ENCODE measurements at regions not wholly inside any gene's neighbourhood (a gene's known extent, or its start where the extent isn't known, plus 50 kb on each side); places are given as distances from the start of the nearest gene placed in this dataset.

DNA sequence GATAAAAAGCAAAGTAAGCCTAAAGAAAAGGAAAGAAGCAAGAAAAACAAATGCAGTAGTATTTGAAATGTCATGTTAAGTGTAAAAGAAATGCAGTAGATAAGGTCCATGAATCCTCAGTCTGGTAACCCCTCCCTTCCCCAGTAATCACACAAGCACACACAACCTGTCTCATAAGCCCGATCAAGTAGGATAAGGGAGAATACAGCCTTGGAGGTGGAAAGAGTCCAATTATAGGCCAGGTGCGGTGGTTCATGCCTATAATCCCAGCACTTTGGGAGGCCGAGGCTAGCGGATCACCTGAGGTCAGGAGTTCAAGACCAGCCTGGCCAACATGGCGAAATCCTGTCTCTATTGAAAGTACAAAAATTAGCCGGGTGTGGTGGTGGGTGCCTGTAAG, 117.9 kb downstream of the GADD45G start:
- no peak for DNase-seq (ENCODE audit: low read depth)

DNA sequence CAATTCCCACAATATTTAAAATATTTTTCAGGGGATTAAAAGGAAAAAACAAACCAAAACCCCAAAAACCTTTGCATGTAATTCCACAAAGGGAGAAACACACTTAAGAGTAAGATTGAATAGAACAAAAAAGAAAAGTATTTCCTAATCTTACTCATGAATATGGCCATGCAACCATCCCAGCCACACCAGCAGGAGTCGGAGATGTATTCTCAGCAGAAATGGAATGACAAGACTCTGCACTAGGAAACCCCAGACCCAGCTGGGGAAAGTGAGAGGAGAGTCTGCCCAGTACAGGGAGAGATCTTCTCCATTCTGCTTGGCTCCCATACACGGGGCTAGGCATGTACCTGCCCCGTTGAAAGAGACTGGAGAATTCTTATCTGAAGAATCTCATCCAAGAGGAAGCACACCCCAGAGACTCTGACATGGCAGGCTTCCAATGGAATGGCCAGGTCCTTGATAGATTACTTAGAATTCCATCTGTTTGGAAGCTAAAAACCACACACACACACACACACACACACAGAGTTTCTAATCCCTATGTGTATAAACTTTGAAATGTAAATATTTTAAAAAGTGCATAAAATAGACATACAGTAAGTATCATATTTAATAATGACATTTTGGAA, 118.8 kb downstream of the GADD45G start:
- no peak for DNase-seq (ENCODE audit: low read depth)

DNA sequence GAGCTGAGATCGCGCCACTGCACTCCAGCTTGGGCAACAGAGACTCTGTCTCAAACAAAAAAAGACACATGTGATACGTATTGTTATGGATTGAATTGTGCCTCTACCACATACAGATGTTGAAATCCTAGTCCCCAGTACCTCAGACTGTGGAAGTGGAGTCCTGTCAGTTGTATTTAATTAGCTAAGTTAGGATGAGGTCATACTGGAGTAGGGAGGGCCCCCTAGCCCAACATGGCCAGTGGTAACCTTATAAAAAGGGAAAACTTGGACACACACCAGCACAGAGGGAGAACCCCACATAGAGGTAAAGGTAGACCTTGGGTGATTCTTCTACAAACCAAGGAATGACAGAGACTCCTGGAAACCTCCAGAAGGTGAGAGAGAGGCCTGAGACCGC, 119.8 kb downstream of the GADD45G start:
- DNase-seq (ENCODE audit: low read depth) = no peak

DNA sequence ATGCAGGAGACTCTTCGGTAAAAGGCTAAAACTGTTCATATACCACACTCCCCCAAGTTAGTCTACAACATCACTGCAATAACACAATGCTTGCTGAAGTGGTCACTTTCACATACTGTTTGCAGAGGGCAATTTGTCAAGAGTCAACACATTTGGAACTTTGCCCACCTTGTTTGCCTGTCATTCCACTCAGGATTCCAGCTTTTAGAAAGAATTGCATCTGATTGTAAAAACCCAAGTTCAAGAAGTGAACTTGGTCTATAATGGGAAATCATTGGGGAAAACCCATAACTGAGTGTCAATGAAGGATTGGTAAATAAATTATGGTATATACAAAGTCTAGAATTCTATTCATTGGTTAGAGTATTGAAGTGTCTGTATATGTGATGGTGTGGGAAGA, 120.5 kb downstream of the GADD45G start:
- DNase-seq (ENCODE audit: low read depth) = no peak

DNA sequence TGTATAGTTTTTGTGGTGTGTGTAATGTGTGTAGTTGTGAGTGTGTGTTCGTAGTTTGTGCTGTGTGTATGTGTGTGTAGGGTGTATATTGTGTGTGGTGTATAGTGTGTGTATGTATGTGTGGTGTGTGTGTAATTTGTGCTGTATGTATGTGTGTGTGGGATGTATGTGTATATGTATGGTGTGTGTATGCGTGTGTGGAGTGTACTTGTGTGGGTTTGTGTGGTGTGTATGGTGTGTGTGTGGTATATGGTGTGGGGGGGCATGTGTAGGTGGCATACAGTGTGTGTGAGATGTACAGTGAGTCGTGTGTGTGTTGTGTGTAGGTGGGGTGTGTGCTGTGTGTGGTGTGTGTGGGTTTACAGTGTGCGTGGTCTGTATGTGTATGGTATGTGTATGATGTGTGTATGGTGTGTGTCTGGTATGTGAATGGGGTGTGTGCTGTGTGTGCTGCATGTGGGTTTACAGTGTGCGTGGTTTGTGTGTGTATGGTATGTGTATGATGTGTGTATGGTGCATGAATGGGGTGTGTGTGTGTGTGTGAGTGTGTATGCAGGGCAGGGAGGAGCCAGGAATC, 125.2 kb downstream of the GADD45G start:
- DNase-seq (ENCODE audit: low read depth) = no peak

DNA sequence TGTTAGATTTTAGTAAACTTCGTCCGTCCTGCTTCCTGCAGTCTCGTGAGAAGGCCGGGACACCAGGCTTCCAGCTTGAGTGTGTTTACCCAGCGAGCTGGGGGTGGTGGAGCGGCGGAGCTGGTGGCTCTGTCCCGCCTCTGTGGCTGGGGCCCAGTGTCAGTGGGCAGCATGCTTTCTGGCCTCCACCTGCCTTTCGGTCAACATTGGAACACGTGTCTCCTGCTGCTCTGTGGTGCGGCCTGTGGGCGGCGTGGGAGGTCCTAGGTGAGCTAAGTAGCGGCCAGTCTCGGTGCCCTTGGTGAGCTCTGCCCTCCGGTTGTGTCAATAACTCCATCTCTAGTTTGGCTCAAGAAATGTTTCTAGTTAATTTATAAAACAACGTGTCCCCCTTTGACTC, 125.9 kb downstream of the GADD45G start:
- DNase-seq (ENCODE audit: low read depth) = no peak

DNA sequence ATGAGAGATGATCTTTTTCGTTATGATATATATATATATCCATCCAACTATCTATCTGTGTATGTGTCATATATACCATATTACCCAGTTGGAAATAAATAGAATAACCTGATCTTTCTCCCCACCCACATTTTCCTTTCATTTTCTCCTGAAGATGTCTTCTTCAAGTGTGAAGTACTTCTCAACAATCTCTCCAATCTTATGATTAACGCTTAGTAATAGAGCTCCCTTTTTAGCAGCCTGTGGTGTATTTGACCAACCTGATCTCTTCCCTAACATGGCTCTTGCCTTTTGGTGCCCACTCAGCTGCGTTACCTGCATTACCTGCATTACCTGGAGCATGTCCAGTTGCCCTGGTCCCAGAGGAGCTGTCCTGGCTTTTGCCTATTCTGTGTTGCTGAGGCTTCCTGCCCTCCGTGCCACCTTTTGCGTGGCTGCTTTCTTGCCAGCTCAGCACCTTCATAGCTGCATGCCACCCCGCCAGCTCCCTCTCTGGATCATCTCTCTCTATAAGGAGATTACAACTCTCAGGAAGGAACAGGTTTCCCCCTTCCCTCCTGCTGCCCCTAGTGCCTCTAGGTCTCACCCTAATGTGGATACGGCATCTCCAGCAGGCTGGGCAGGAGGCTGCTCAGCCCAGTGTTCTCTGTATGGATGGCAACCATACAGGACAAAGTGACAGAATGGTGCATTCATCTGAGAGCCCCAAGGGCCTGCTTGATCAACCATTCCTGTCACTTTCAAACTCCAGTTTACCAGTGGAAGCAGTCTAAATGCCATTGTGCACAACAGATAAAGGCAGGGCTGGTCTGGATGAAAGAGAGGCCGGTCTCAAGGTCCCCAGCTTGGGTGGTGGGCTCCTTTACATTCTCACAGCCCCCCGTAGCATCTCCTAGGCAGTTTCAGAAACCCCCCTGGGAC, 126.7 kb downstream of the GADD45G start:
- no peak for DNase-seq (ENCODE audit: low read depth)

DNA sequence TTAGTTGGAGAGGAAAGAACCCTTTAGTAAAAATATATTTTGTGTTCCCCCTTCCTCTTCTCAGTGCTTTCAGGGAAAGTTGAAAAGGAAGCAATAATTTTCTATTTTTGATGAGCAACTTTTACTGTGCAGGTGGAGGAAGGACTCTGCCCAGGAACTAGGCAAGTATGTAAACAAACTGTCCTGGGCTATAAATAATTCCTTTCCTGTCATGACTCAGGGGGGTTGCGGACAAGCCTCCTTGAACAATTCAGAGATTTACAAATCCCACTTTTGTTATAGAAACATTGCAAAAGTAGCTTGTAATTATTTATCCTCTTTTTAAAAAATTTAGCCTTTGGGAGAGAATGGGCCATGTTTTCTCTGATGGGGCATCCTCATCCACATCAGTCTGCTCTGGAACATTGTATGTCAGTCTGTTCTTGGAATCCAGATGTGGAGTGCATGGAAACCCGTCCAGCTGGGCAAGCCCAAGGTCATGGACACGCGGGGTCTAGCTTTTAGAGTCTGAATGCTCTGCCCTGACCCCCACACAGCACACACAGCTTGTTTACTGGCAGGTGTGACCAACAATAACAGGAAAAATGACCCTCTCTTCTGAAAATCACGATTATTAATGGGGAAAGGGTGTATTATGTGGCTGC, 127.6 kb downstream of the GADD45G start:
- DNase-seq (ENCODE audit: low read depth) = no peak

DNA sequence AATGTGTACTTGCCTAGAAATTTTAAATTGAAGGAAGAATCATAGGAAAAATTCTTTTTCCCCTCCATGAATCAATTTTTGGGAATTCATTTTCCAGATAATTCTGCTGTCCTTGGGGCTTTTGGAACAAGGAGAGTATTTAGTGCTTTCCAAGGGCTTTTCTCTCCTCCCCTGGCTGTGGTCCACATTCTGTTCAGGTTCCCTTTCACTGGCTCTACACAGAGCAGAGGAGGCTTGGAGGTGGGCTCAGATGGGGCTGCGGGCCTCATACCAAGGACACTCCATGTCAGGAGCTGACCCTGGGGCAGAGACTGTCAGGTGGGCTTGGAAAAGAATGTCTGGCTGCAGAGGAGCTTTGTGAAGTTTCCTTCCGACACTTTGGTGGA, 128.1 kb downstream of the GADD45G start:
- no peak for DNase-seq (ENCODE audit: low read depth)

DNA sequence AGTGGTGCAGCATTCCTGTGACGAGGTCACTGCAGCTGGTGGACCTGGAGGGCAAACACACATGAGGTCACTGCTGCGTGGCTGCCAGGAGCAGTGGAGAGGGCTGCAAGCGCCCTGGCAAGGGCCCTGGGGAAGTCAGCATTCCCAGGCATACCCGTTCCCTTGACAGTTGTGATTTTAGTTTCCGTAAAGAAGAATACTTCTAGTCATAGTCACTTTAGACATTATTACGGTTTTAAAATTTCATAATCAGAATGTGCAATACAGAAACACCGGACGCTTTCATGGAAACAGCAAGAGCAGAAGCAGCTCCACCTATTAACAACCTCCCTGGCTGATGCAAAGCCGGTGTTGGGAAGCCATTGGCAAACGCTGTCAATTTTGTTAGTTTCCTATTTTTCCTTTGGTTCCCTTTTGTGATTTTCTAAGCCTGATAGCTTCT, 129.8 kb downstream of the GADD45G start:
- no peak for DNase-seq (ENCODE audit: low read depth)

DNA sequence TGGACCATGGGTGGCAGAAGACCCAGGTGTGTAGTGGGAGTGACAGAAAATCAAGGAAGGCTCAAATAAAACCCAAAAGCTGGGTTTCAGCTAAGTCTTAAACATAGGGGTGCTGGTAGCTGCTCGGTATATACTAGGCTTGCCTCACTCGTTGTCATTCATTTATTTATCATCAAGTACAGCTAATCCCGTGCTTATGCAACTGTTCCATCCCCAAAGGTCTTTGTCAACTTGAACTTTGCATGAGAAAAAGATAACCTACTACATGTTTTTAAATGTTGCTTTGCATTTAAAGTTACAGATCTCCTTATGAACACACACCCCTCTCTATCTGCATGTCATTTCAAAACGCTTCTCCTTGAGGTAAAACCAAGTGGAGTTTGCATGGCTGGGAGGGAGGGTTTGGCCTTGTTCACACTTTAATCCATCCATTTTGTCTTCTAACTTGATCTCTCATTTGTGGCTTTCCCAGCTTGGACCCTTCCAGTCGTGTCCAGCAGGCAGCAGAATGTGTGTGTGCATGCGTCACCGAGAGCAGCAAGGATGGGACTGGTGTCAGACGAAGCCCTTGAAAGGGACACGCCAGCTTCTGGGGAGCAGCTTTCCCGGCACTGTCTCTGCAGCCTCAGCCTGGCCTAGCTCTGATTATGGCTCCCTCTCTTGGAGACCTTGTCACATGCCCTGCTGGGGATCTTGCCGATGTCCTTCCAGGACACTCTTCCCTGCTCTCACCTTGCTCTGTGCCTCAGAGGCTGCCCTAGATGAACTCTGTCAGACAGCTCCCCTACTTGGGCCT, 133.5 kb downstream of the GADD45G start:
- no peak for DNase-seq (ENCODE audit: low read depth)

DNA sequence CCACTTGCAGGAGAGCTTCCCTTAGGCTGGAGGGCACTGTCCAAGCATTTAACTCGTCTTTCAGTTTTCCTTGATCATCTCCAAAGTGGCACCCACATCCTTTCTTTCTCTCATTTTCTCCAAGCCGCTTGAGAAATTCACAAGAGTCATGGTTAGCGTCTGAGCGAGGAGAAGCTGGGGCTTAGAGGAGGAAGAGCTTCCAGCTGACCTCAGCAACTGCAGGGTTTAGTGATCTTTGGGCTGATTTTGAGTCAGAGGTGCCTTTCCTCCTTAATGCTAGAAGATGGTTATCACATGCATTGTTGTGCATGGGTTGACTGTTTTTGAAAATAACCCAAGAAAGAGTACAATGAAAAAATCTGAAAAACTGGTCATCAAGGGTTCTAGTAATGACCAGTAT, 134.7 kb downstream of the GADD45G start:
- no peak for DNase-seq (ENCODE audit: low read depth)

DNA sequence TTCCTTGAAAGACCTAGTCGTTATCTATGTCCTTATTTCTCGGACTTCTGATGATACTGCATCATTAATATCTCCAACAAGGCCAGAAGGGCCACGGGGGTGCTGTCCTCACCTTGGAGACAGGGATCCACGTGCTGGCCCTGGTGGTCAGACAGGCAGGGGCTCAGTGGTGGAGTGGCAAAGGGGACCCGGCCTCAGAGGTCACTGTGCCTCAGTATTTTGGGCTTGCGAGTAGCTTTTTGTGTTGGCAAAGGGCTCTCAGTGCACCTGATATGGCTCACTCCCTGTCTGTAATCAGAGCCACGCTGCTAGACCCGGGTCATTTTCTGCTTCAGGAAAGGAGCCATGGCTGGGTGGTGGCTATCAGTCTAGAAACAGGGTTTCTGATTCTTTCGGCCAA, 135.1 kb downstream of the GADD45G start:
- no peak for DNase-seq (ENCODE audit: low read depth)

DNA sequence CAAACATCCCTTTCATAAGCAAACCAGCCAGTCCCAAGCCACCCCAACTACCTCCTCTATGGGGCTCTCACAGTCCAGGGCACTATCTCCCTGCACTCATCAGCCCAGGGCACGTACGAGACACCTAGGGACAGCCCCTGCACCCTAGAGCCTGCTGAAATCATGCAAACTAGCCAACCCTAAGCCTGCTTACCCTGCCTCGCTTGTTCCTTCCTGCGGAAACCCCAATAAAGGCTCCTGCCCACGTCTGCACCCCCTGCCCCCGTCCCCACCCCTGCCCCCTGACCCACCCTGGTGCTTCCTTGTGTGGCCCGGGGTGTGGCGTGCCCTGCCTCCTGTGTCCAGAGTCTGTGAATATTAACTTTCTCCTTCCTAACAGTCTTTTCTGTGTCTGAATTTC, 135.9 kb downstream of the GADD45G start:
- DNase-seq (ENCODE audit: low read depth) = no peak

DNA sequence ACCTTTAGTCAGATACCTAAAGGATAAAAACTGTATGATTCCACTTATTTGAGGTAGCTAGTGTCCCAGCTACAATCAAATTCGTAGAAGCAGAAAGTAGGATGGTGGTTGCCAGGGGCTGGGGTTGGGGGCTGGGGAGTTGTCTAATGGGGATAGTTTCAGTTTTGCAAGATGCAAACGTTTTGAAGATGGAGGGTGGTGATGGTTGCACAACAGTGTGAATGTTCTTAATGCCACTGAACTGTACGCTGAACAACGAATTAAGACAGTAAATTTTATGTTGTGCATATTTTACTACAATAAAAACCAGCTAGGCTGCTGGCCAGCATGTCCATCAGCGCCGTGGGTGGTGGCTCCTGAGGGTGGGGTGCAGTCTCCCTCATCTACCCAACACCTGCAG, 137.8 kb downstream of the GADD45G start:
- no peak for DNase-seq (ENCODE audit: low read depth)

DNA sequence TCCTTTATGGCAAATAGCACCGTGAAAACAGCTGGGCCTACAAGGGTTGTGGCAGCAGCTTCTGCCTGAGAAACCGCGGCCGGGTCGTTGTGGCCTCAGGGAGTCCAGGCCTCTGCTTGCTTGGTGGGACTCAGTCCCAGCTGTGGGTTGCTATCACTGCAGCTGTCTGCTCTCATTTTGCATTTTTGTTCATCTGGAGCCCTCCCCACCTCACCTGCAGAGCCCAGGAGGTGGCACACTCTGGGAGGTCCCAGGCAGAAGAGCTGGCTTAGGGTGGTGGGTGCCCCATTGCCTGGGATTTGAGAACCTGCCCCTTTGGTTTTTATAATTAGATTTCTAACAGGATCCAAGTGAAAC, 138.4 kb downstream of the GADD45G start:
- DNase-seq (ENCODE audit: low read depth) = no peak

DNA sequence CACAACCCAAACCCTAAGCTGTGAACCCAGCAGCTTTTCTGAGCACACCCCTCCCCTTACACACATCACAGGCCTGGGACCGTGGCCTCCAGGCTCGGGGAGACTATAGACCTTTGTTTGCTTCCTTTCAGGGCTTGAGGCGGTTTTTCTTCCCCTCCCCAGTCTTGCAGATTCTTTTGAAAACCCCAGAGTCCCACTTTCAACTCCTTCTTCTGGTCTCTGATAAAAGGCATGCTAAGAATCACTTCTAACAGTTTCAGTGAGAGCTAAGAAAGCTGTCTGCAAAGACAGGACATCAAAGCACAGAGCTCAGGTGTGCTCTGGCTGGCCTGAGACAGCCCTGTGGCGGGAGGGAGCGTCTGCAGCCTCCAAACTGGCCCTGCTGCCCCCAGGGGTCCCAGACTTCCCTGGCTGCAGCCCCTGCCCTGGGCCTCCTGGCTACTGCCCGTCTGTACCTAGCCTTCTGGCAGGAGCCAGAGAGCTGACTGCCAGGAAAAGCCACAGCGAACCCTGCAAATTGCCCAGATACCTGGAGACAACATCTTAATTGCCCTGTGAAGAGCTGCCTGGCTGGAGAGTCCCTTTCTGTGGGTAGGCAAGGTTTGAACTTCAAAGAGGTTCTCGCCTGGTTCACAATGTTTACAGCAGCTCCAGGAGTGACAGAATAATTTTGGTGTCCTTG, 138.9 kb downstream of the GADD45G start:
- no peak for DNase-seq (ENCODE audit: low read depth)

DNA sequence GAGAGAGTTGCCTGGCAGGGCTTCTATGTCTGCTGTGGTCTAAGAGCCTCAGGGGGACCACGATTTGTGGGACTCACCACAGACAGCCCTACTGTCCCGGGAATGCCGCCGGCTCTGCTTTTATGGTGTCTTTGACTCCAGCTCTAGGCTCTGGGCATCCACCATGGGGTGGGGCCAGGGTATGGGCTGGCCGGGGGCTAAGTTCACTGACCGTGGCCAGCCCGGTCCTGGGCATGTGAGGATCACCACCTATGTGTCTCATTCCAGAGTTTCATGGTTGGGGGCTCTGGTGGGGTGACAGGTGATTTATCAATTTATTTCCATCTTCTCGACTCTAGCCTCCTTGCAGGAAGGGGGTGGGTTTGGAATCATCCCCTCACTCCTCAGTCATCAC, 139.4 kb downstream of the GADD45G start:
- no peak for DNase-seq (ENCODE audit: low read depth)

DNA sequence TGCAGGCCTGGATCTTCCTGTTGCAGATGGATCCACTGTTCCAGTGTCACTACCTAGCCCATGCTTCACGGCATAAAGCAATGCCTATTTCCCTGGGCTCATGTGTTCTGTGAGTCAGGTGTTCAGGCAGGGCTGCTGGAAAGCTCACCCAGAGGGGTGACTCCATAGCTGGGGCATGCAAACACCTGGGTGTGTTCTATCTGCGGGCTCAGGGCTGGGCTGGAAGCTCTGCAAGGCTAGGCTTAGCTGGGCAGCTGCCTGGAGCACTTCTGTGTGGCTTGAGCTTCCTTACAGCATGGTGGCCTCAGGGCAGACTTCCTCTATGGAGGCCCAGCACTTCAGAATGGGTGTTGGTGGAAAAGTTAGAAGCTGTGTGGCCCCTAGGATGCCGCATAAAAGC, 139.9 kb downstream of the GADD45G start:
- no peak for DNase-seq (ENCODE audit: low read depth)

DNA sequence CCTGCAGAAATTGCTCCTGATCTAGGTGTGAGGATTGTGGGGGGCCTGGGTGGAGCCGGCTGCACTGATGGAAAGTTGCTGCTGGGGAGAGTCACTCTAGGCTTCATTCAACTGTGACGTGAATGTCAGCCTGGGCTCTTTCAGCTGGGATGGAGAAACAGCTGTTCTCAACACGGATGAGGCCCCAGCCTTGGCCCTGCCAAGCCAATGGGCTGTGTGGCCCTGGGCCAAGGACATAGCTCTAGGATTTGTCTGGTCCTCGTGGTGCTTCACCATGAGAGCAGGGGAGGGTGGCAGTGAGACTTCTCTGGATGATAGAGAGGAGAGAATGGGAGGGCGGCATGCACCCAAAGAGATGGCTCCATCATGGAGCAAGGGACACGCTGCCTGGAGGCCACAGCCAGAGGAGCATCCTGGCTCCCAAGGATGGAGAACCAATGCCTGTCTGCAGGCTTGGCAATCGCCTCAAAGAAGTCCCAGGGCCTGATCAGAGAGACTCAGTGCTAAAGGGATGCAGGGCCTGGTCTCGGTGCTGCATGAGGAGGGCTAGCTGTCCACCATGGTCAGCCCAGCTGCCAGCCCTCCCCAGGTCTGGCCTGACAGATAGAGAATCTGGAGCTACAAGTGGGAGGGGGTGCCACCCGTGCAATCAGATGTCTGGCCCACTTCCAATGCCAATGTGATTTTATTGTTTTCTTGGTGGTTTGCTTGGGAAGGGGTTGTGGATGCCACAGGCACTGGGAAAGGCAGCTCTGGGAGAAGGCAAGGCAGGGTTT, 141.0 kb downstream of the GADD45G start:
- DNase-seq (ENCODE audit: low read depth) = no peak

Measured in EH (cell line).